HG03108 (cell line): ENCODE measurements at regions not wholly inside any gene's neighbourhood (a gene's known extent, or its start where the extent isn't known, plus 50 kb on each side); places are given as distances from the start of the nearest gene placed in this dataset.

Source experiments
- ATAC-seq: cut with Tn5 transposase; IDR thresholded peaks from one replicate; pipeline ENCODE4 v1.9.1; 2021; ENCODE audit warnings: moderate library complexity; ENCODE audit not compliant: unreplicated experiment

GRCh38 chr10:29962166-29962850, 97.1 kb downstream of the JCAD start:
- ATAC-seq: no peak

GRCh38 chr10:29961351-29961750, 98.0 kb downstream of the JCAD start:
- no peak for ATAC-seq

GRCh38 chr10:29960261-29960660, 99.1 kb downstream of the JCAD start:
- no peak for ATAC-seq

GRCh38 chr10:29959586-29959985, 99.8 kb downstream of the JCAD start:
- ATAC-seq: no peak

GRCh38 chr10:29958440-29958839, 100.9 kb downstream of the JCAD start:
- ATAC-seq: no peak

GRCh38 chr10:29957907-29958331, 101.5 kb downstream of the JCAD start:
- no peak for ATAC-seq

- no peak for ATAC-seq
These were observed 102.2 kb downstream of the JCAD start for GRCh38 chr10:29957236-29957635.

GRCh38 chr10:29956335-29956924, 103.0 kb downstream of the JCAD start:
- ATAC-seq: no peak

GRCh38 chr10:29955329-29955935, 104.0 kb downstream of the JCAD start:
- ATAC-seq: no peak

- ATAC-seq: no peak
These were observed 107.9 kb downstream of the JCAD start for GRCh38 chr10:29951441-29951931.

GRCh38 chr10:29950391-29950790, 109.0 kb downstream of the JCAD start:
- no peak for ATAC-seq

GRCh38 chr10:29949411-29950011, 109.9 kb downstream of the JCAD start:
- ATAC-seq: no peak

- no peak for ATAC-seq
These were observed 110.5 kb downstream of the JCAD start for GRCh38 chr10:29948881-29949355.

- no peak for ATAC-seq
These were observed 111.7 kb downstream of the JCAD start for GRCh38 chr10:29947701-29948060.

- ATAC-seq: no peak
These were observed 112.3 kb downstream of the JCAD start for GRCh38 chr10:29946953-29947700.

- no peak for ATAC-seq
These were observed 112.8 kb downstream of the JCAD start for GRCh38 chr10:29946614-29946952.

GRCh38 chr10:29941476-29941875, 117.9 kb downstream of the JCAD start:
- no peak for ATAC-seq

- ATAC-seq: no peak
These were observed 126.4 kb downstream of the JCAD start for GRCh38 chr10:29932991-29933390.

- ATAC-seq: no peak
These were observed 127.6 kb downstream of the JCAD start for GRCh38 chr10:29931833-29932232.

GRCh38 chr10:29929006-29929405, 130.4 kb downstream of the JCAD start:
- ATAC-seq: no peak

GRCh38 chr10:29926693-29927048, 132.7 kb downstream of the JCAD start:
- ATAC-seq: no peak
